HEK293T (cell line): ENCODE measurements at regions not wholly inside any gene's neighbourhood (a gene's known extent, or its start where the extent isn't known, plus 50 kb on each side); places are given as distances from the start of the nearest gene placed in this dataset.

Experiments used
- ARNT ChIP-seq: fragments of 450-650 bp; IDR thresholded peaks from 2 replicates; pipeline ENCODE4 v1.6.1; 2017; ENCODE audit warnings: mild to moderate bottlenecking
- BHLHE40 ChIP-seq: fragments of 450-650 bp; IDR thresholded peaks from 2 replicates; pipeline ENCODE4 v1.6.1; 2016; ENCODE audit warnings: mild to moderate bottlenecking, moderate library complexity, borderline replicate concordance
- CTBP1 ChIP-seq: fragments of 450-650 bp; IDR thresholded peaks from 2 replicates; pipeline ENCODE4 v1.6.1; 2016; ENCODE audit warnings: borderline replicate concordance
- FOXA1 ChIP-seq: fragments of 450-650 bp; IDR thresholded peaks from 2 replicates; pipeline ENCODE4 v1.6.1; 2016; ENCODE audit warnings: mild to moderate bottlenecking
- HDGF ChIP-seq: fragments of 450-650 bp; IDR thresholded peaks from 2 replicates; pipeline ENCODE4 v1.6.1; 2017; ENCODE audit warnings: antibody characterized with exemption, borderline replicate concordance
- SP1 ChIP-seq: fragments of 450-650 bp; IDR thresholded peaks from 2 replicates; pipeline ENCODE4 v1.6.1; 2017
- SUZ12 ChIP-seq: fragments of 450-650 bp; IDR thresholded peaks from 2 replicates; pipeline ENCODE4 v1.6.1; 2016; ENCODE audit warnings: mild to moderate bottlenecking
- TARDBP ChIP-seq: fragments of 450-650 bp; IDR thresholded peaks from 2 replicates; pipeline ENCODE4 v1.6.1; 2016

GRCh38 chr3:177596816-177597271 is 399.6 kb upstream of the TBL1XR1 start:
- TF ChIP-seq CTBP1 = no peak
- TF ChIP-seq SUZ12 = no peak
- no peak for TF ChIP-seq SP1
- no peak for TF ChIP-seq FOXA1
- TF ChIP-seq TARDBP = no peak
- no peak for TF ChIP-seq ARNT
- TF ChIP-seq HDGF = no peak
- TF ChIP-seq BHLHE40 = no peak
